Adrenal gland (tissue), 9 donors: ENCODE measurements at regions not wholly inside any gene's neighbourhood (a gene's known extent, or its start where the extent isn't known, plus 50 kb on each side); places are given as distances from the start of the nearest gene placed in this dataset.

Experiments
- DNase-seq, 7 donors: peaks; one replicate each; pipeline ENCODE4 v3.0.0-alpha.2; 2019 to 2020
- H3K27ac ChIP-seq, 5 donors: fragments of 200-600 bp; sonication (generic) in 4 of 5; 1 replicate in 3 of 5; 2 replicates in 2 of 5; pipeline versions ENCODE4 v1.5.1 to v1.8.0; 2016 to 2020; ENCODE audit warnings: mild to moderate bottlenecking in 1 of 5
- H3K27me3 ChIP-seq: fragments of 200-600 bp; 2 replicates; pipeline ENCODE4 v1.8.0; 2021
- H3K36me3 ChIP-seq, 2 donors: fragments of 200-600 bp; replicated peaks in 1 of 2; 1 replicate in 1 of 2; 2 replicates in 1 of 2; pipeline versions ENCODE4 v1.5.1 to v1.8.0; 2018 to 2022
- H3K4me1 ChIP-seq, 2 donors: fragments of 200-600 bp; replicated peaks in 1 of 2; 1 replicate in 1 of 2; 2 replicates in 1 of 2; pipeline versions ENCODE4 v1.5.1 to v1.8.0; 2018 to 2021
- H3K4me3 ChIP-seq, 4 donors: fragments of 200-600 bp; sonication (generic) in 3 of 4; one replicate each; pipeline ENCODE4 v1.5.1; 2016 to 2018
- H3K9me3 ChIP-seq, 3 donors: fragments of 200-600 bp; sonication (generic) in 1 of 3; replicated peaks in 1 of 3; 1 replicate in 2 of 3; 2 replicates in 1 of 3; pipeline versions ENCODE4 v1.5.1 to v1.8.0; 2016 to 2021
- POLR2A ChIP-seq, 2 donors: fragments of 450-650 bp; IDR thresholded peaks; one replicate each; pipeline ENCODE4 v1.6.1; 2017; ENCODE audit warnings: antibody characterized with exemption in 2 of 2, mild to moderate bottlenecking in 2 of 2, moderate library complexity in 1 of 2
- WGBS, 4 donors: extraction: QIAGEN DNeasy Blood & Tissue Kit in 2 of 4; methylation state at CpG; one replicate each; pipeline versions ENCODE4 v1.1.5 to v1.1.7; 2013 to 2017; 5-methylcytosine and 5-hydroxymethylcytosine counted together
- intact Hi-C, 2 donors: fragments of 100-400 bp; cut with DNase I; formaldehyde crosslinking; loops; one replicate each; pipeline versions ENCODE4 v1.14.1 to v1.15.0; 2022 to 2023
- TF ChIP-seq, protein P1 (sequence below), 6 experiments: fragments of 450-650 bp in 4 of 6; fragments of 200-600 bp in 2 of 6; sonication (generic) in 1 of 6; IDR thresholded peaks; 1 replicate in 5 of 6; 2 replicates in 1 of 6; pipeline versions ENCODE4 v1.5.1 to v1.8.0; 2016 to 2021; ENCODE audit warnings: antibody characterized with exemption in 6 of 6, mild to moderate bottlenecking in 2 of 6, moderate library complexity in 1 of 6
- donor health status: healthy with polysubstance abuse.
- donor health status: Bipolar disorder and iron deficiency.
- donor health status: DM: yes; HTN: yes; CAD: no.
- donor health status: DM: no; HTN: no; CAD: no.
- donor health status: DM: no; HTN: no; CAD: no.

DNA sequence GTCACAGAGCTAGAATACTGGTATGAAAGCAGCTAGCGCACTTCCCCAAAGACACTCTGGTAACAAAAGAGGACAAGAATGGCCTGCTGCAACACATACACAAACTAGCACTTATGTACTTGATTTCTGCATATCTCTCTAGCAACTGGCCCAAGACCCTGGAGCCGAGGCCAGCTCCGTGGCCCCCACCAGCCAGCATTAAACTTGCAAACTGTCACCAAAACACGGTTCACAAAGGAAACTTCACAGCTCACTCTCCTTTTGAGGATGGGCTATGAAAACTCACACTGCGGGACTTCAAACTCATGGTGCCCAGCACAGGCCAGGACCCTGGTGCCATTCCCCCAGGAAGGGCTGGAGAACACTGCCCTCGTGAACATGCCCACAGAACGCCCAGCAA lies 115.9 kb upstream of the RPS6KA2 start:
- intact Hi-C loops, result no loop called here
- H3K27ac ChIP-seq, result no peak overlapping the region

DNA sequence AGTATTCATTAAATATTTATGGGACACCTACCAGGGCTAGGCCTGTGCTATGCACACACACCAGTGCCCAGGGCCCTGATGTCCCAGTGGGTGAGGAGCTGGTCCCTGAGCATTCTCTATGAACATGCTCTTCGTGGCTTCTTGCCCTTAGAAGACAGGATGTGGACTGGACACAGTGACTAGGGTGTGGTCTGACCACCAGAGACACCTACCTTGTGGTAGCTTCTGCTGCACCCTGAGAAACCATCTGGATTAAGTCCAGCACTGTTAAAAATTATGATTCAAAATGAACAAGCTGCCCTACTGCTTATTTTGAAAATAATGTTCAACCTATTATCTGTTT lies 112.9 kb upstream of the RPS6KA2 start:
- H3K27ac ChIP-seq, result no peak overlapping the region
- 50 to 77% (median 60%) methylated on average over 1 of the region's 1 CpG for WGBS, 4 donors
- no peak for DNase-seq
- intact Hi-C loops, result no loop called here
- H3K27me3 ChIP-seq, result no peaks in the 10 kb centered on the region
- H3K4me1 ChIP-seq, result no peaks in the 10 kb centered on the region
- no peaks in the 10 kb centered on the region for H3K9me3 ChIP-seq
- H3K36me3 ChIP-seq, result no peaks in the 10 kb centered on the region
- TF ChIP-seq, protein P1, sequence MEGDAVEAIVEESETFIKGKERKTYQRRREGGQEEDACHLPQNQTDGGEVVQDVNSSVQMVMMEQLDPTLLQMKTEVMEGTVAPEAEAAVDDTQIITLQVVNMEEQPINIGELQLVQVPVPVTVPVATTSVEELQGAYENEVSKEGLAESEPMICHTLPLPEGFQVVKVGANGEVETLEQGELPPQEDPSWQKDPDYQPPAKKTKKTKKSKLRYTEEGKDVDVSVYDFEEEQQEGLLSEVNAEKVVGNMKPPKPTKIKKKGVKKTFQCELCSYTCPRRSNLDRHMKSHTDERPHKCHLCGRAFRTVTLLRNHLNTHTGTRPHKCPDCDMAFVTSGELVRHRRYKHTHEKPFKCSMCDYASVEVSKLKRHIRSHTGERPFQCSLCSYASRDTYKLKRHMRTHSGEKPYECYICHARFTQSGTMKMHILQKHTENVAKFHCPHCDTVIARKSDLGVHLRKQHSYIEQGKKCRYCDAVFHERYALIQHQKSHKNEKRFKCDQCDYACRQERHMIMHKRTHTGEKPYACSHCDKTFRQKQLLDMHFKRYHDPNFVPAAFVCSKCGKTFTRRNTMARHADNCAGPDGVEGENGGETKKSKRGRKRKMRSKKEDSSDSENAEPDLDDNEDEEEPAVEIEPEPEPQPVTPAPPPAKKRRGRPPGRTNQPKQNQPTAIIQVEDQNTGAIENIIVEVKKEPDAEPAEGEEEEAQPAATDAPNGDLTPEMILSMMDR (IDR thresholded peaks at IDR 0.05), result no peak
- no peak for TF ChIP-seq POLR2A (IDR thresholded peaks at IDR 0.05)
- no peak overlapping the region for H3K4me3 ChIP-seq

More for the DNA sequence above, 115.9 kb upstream of the RPS6KA2 start:
- WGBS, 4 donors, result 87 to 92% (median 89%) methylated on average over 5 to 7 of the region's 7 CpGs
- TF ChIP-seq, protein P1 (IDR thresholded peaks at IDR 0.05), result no peak
- TF ChIP-seq POLR2A (IDR thresholded peaks at IDR 0.05), result no peak
- no peak overlapping the region for H3K4me3 ChIP-seq
- H3K4me1 ChIP-seq, result no peaks in the 10 kb centered on the region
- no peaks in the 10 kb centered on the region for H3K36me3 ChIP-seq
- no peaks in the 10 kb centered on the region for H3K27me3 ChIP-seq
- no peaks in the 10 kb centered on the region for H3K9me3 ChIP-seq
- no peak for DNase-seq

DNA sequence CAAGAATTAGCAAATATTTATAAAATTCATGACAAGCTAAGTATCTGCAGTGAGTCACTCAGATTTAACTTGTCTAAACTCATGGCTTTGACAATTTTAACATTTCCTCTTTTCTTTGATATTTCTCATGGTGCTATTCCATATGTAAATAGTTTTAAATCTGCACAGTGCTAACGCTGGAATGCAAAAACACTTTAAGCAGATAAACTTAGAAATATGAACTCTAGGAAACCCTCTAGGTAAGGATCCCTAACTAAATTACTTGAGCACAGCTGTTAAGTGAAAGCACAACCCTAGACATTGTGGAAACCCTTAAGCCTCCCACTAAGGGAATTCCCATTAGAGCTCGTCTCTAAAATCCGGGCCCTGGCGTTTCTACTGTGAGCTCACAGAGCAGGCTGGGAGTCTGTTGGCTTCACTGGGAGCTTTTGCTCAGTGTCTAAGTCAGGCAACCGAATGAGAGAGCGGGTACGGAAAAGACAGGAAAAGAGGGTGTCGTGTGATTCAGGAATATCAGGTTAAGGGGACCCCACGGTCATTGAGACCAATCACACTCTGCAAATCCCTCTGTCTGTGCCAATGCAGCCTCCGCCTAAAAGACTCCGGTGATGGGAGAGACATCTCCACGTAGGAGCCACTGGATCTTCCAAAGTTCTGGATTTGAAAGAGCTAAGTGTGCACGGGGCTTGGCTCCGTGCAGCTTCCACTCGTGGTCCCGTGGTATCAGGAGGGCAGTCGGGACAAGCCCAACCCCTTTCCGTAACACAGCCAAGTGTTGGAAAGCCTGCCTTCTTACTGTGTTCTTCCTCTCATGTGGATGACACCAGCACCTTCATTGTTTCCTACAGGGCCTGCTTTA lies 112.3 kb upstream of the RPS6KA2 start:
- Histone ChIP-seq H3K27ac (no peak overlapping the region), H3K36me3 (no peaks in the 10 kb centered on the region), H3K9me3 (no peaks in the 10 kb centered on the region), H3K4me1 (no peaks in the 10 kb centered on the region), H3K27me3 (no peaks in the 10 kb centered on the region), H3K4me3 (no peak overlapping the region)
- 84 to 89% (median 88%) methylated on average over 17 to 18 of the region's 18 CpGs for WGBS, 4 donors
- TF ChIP-seq, protein P1 (IDR thresholded peaks at IDR 0.05), result no peak
- no peak for TF ChIP-seq POLR2A (IDR thresholded peaks at IDR 0.05)
- intact Hi-C loops, result no loop called here
- no peak for DNase-seq

DNA sequence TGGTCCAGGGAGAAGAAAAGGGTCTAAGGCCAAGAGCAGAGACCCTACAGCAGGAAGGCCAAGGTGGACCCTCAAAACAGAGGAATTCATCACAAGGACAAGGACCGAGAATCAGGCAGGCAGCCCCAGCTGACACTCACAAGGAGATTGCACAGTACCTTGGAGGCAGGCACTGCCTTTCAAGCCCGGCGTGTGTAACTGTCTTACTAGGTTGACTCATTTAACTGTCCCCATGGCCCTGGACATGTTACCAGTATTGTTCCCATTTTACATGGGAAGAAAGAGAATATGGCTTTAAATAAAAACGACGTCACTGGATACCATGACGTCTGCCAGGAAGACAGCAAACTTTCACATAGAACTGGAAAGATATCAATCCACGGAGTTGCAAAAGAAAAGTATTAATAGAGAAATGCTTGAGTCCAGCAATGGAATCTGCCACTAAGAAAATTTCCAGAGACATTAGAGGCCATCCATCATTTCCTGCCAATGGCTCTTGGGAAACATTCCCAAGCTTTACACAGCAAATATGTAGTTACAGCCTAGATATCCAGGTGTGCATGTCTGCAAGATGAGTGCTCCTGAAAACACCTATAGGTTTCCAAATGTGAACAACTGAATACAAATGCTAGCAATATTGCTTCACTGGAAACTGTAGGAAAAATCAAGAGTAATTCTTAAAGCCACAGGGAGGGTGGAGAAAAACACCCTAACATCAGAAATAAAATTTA lies 111.5 kb upstream of the RPS6KA2 start:
- TF ChIP-seq, protein P1 (IDR thresholded peaks at IDR 0.05), result no peak
- no peak for TF ChIP-seq POLR2A (IDR thresholded peaks at IDR 0.05)
- intact Hi-C loops, result no loop called here
- WGBS, 4 donors, result 77 to 86% (median 78%) methylated on average over 7 of the region's 7 CpGs

More for the DNA sequence above, 111.5 kb upstream of the RPS6KA2 start:
- Histone ChIP-seq H3K9me3 (no peaks in the 10 kb centered on the region), H3K27me3 (no peaks in the 10 kb centered on the region), H3K4me1 (no peaks in the 10 kb centered on the region), H3K27ac (no peak overlapping the region), H3K4me3 (no peak overlapping the region), H3K36me3 (no peaks in the 10 kb centered on the region)
- DNase-seq, result no peak
